GM20431 (cell line): ENCODE measurements at regions not wholly inside any gene's neighbourhood (a gene's known extent, or its start where the extent isn't known, plus 50 kb on each side); places are given as distances from the start of the nearest gene placed in this dataset.

Source experiments
- in situ Hi-C: fragments of 300-500 bp; cut with MseI, MboI; formaldehyde crosslinking; loops from one replicate; pipeline ENCODE4 v1.15.0; 2020; ENCODE audit warnings: low sequenced_read_pairs; ENCODE audit not compliant: unreplicated experiment

GRCh38 chr21:38683222-38683621 is 122.5 kb upstream of the ETS2 start:
- in situ Hi-C loops = no loop called here

GRCh38 chr21:38688068-38688467 is 117.7 kb upstream of the ETS2 start:
- in situ Hi-C loops = no loop called here

- in situ Hi-C loops = no loop called here
These were observed 114.1 kb upstream of the ETS2 start for GRCh38 chr21:38691631-38692030.

- in situ Hi-C loops = no loop called here
These were observed 109.2 kb upstream of the ETS2 start for GRCh38 chr21:38696579-38696978.

GRCh38 chr21:38699048-38699447 is 106.7 kb upstream of the ETS2 start:
- in situ Hi-C loops = no loop called here

- in situ Hi-C loops = no loop called here
These were observed 103.5 kb upstream of the ETS2 start for GRCh38 chr21:38702196-38702595.

- in situ Hi-C loops = no loop called here
These were observed 95.9 kb upstream of the ETS2 start for GRCh38 chr21:38709876-38710275.

GRCh38 chr21:38712071-38712470 is 93.7 kb upstream of the ETS2 start:
- in situ Hi-C loops = no loop called here

GRCh38 chr21:38712664-38713063 is 93.1 kb upstream of the ETS2 start:
- in situ Hi-C loops = no loop called here

- in situ Hi-C loops = no loop called here
These were observed 91.5 kb upstream of the ETS2 start for GRCh38 chr21:38714039-38714817.

- in situ Hi-C loops = no loop called here
These were observed 90.7 kb upstream of the ETS2 start for GRCh38 chr21:38714999-38715398.

- in situ Hi-C loops = no loop called here
These were observed 89.6 kb upstream of the ETS2 start for GRCh38 chr21:38716088-38716487.

GRCh38 chr21:38716942-38717341 is 88.8 kb upstream of the ETS2 start:
- in situ Hi-C loops = no loop called here

- in situ Hi-C loops = no loop called here
These were observed 87.2 kb upstream of the ETS2 start for GRCh38 chr21:38718481-38718880.

- in situ Hi-C loops = no loop called here
These were observed 85.7 kb upstream of the ETS2 start for GRCh38 chr21:38720074-38720473.

- in situ Hi-C loops = no loop called here
These were observed 84.7 kb upstream of the ETS2 start for GRCh38 chr21:38721055-38721454.

GRCh38 chr21:38721958-38722357 is 83.8 kb upstream of the ETS2 start:
- in situ Hi-C loops = no loop called here

GRCh38 chr21:38725196-38726157 is 80.3 kb upstream of the ETS2 start:
- in situ Hi-C loops = no loop called here

GRCh38 chr21:38726482-38726881 is 79.2 kb upstream of the ETS2 start:
- in situ Hi-C loops = no loop called here

GRCh38 chr21:38729291-38729690 is 76.4 kb upstream of the ETS2 start:
- in situ Hi-C loops = no loop called here

GRCh38 chr21:38729754-38730379 is 75.9 kb upstream of the ETS2 start:
- in situ Hi-C loops = loop anchor here (10.0 kb wide), 1 partner anchor 405 kb away; no protein-coding TSS in a partner anchor
